ENCODE measurements at regions not wholly inside any gene's neighbourhood (a gene's known extent, or its start where the extent isn't known, plus 50 kb on each side); places are given as distances from the start of the nearest gene placed in this dataset.
A peak's percentile ranks its signal among the peaks of the same experiment; 100 is the strongest.

DNA sequence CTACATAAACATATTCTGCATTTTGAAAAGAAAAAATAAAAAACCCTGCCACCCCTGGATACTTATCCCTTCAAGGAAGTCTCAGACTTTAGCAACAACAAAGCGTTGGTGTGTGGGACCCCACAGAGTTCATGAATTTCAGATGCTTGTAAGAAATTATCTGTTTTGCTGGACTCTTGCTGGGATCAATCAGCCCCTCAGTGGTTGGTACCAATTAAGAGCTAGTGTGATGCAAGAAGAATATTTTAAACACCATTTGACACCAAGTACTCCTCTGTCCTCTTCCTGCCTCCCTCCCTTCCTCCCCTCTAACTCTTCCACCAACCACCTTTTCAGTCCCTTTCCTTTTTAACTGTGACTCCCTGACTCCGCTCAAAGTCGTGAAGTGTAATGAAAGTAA, 51.5 kb downstream of the SST start:
- Histone ChIP-seq H3K27me3 (ENCODE audit: control insufficient read depth, insufficient read depth, low read length) (no peaks in the 10 kb centered on the region), H3K4me3 (ENCODE audit: low read depth, low read length) (no peak overlapping the region), H3K4me2 (ENCODE audit: low read length) (no peak overlapping the region), H3K36me3 (ENCODE audit: control insufficient read depth, insufficient read depth, low read length) (no peaks in the 10 kb centered on the region), H3K27ac (no peak overlapping the region), H2AFZ (no peak overlapping the region), H3K9ac (no peak overlapping the region), H3K4me1 (no peaks in the 10 kb centered on the region), H3K9me3 (ENCODE audit: control insufficient read depth, low read length) (no peaks in the 10 kb centered on the region), H3K79me2 (no peaks in the 10 kb centered on the region)
- TF ChIP-seq, protein P1, sequence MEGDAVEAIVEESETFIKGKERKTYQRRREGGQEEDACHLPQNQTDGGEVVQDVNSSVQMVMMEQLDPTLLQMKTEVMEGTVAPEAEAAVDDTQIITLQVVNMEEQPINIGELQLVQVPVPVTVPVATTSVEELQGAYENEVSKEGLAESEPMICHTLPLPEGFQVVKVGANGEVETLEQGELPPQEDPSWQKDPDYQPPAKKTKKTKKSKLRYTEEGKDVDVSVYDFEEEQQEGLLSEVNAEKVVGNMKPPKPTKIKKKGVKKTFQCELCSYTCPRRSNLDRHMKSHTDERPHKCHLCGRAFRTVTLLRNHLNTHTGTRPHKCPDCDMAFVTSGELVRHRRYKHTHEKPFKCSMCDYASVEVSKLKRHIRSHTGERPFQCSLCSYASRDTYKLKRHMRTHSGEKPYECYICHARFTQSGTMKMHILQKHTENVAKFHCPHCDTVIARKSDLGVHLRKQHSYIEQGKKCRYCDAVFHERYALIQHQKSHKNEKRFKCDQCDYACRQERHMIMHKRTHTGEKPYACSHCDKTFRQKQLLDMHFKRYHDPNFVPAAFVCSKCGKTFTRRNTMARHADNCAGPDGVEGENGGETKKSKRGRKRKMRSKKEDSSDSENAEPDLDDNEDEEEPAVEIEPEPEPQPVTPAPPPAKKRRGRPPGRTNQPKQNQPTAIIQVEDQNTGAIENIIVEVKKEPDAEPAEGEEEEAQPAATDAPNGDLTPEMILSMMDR (IDR thresholded peaks at IDR 0.05), result no peak

DNA sequence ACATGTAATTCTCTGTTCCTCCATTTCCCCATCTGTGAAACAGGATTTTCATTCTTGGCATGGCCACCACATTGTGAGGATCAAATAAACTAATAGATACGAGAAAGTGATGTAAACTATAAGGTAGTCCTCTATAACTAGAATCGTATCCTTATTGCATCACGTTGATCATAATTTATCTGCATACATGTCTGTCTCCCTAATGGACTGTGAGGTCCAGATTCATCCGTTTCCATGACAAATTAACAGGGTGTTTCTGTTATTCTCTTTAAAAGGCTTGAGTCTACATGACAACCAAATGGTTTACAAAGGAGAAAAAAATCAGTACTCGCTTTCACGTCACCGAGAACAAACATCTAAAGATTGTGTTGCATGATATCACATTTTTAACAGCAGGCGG, 53.0 kb downstream of the SST start:
- Histone ChIP-seq H3K9me3 (ENCODE audit: control insufficient read depth, low read length) (no peaks in the 10 kb centered on the region), H3K4me3 (ENCODE audit: low read depth, low read length) (no peak overlapping the region), H3K27ac (no peak overlapping the region), H3K4me2 (ENCODE audit: low read length) (no peak overlapping the region), H3K27me3 (ENCODE audit: control insufficient read depth, insufficient read depth, low read length) (no peaks in the 10 kb centered on the region), H3K9ac (no peak overlapping the region), H3K4me1 (no peaks in the 10 kb centered on the region), H3K36me3 (ENCODE audit: control insufficient read depth, insufficient read depth, low read length) (no peaks in the 10 kb centered on the region), H3K79me2 (no peaks in the 10 kb centered on the region), H2AFZ (no peak overlapping the region)
- TF ChIP-seq, protein P1 (IDR thresholded peaks at IDR 0.05), result no peak

DNA sequence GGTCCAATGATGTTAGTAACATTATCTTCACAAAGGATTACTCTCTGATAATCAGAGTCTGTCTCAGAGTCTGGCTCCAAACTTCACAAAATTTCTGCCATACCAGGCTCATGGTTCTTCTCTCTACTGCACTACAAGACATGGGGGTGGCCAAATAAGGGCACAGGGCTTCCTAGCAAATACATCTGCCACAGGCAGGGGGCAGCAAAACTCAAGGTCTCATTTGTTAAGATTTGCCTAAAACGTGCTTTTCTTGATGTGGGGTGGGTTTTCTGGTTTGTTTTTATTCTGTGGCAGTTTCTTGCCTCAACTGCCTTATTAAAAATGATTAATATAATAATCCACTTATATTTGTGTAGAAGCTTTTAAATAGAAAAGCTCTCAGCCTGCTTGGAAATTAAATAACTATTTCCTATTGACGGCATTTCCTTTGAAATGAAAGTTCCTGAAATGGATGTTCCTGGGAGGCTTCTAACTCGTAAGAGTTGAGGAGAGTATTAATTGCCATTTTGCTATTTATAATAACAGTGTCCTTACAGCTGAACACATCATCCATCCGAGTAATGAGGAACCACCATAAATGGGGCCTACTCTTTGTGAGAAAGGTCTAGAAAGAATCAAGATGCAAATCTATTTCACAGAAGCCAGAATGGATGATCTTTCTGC, 53.8 kb downstream of the SST start:
- no peak overlapping the region for H3K4me3 ChIP-seq (ENCODE audit: low read depth, low read length)
- no peaks in the 10 kb centered on the region for H3K9me3 ChIP-seq (ENCODE audit: control insufficient read depth, low read length)
- no peak overlapping the region for H2AFZ ChIP-seq
- H3K36me3 ChIP-seq (ENCODE audit: control insufficient read depth, insufficient read depth, low read length), result no peaks in the 10 kb centered on the region
- TF ChIP-seq, protein P1 (IDR thresholded peaks at IDR 0.05), result peak; percentile 83
- no peaks in the 10 kb centered on the region for H3K4me1 ChIP-seq
- H3K79me2 ChIP-seq, result no peaks in the 10 kb centered on the region
- no peak overlapping the region for H3K9ac ChIP-seq
- H3K4me2 ChIP-seq (ENCODE audit: low read length), result no peak overlapping the region
- no peaks in the 10 kb centered on the region for H3K27me3 ChIP-seq (ENCODE audit: control insufficient read depth, insufficient read depth, low read length)
- no peak overlapping the region for H3K27ac ChIP-seq

DNA sequence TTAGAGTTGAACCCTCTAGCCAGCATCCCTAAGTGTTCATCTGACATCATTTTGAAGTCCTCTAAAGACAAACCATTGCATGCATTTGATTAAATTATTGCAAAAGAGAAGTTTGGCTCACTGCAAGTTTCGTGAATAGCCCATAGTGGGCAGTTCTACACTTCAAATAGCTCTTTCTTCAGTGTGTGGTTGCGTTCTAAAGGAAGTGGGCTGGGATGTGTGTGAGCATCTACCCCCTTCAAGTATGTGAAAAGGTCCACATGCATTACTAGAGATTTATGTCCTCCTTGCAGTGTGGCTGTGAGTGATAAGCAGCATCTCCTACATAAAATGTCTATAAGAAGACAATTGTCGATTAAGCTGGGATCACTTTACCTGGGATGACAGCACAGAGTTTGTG, 54.6 kb downstream of the SST start:
- Histone ChIP-seq H3K27ac (no peak overlapping the region), H3K4me3 (ENCODE audit: low read depth, low read length) (no peak overlapping the region), H3K9ac (no peak overlapping the region), H3K36me3 (ENCODE audit: control insufficient read depth, insufficient read depth, low read length) (no peaks in the 10 kb centered on the region), H3K4me1 (no peaks in the 10 kb centered on the region), H3K4me2 (ENCODE audit: low read length) (no peak overlapping the region), H3K79me2 (no peaks in the 10 kb centered on the region), H3K9me3 (ENCODE audit: control insufficient read depth, low read length) (no peaks in the 10 kb centered on the region), H3K27me3 (ENCODE audit: control insufficient read depth, insufficient read depth, low read length) (no peaks in the 10 kb centered on the region), H2AFZ (no peak overlapping the region)
- TF ChIP-seq, protein P1 (IDR thresholded peaks at IDR 0.05), result no peak

DNA sequence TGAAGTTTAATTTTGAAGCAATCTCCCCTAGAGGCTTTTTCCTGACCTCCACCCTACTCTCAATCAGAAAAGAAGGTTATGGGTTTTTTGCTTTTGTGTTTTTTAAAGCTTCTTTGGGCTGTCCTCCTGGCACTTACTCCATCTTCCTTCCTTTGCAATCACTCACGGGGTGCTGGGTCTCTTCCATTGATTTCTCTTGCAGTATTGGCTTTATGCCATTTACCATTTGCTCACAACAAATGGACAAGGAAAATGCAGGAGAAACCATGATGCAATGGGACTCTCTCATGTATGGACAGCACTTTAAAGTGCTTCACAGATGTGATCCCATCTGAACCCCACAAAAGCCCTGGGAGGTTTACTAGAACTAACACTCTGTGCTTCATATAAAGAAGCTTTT, 57.5 kb downstream of the SST start:
- H3K4me1 ChIP-seq, result no peaks in the 10 kb centered on the region
- TF ChIP-seq, protein P1 (IDR thresholded peaks at IDR 0.05), result no peak

More for the DNA sequence above, 57.5 kb downstream of the SST start:
- no peak overlapping the region for H3K4me3 ChIP-seq (ENCODE audit: low read depth, low read length)
- no peaks in the 10 kb centered on the region for H3K79me2 ChIP-seq
- no peak overlapping the region for H2AFZ ChIP-seq
- no peak overlapping the region for H3K27ac ChIP-seq
- no peaks in the 10 kb centered on the region for H3K9me3 ChIP-seq (ENCODE audit: control insufficient read depth, low read length)
- no peak overlapping the region for H3K4me2 ChIP-seq (ENCODE audit: low read length)
- H3K36me3 ChIP-seq (ENCODE audit: control insufficient read depth, insufficient read depth, low read length), result no peaks in the 10 kb centered on the region
- H3K9ac ChIP-seq, result no peak overlapping the region
- H3K27me3 ChIP-seq (ENCODE audit: control insufficient read depth, insufficient read depth, low read length), result no peaks in the 10 kb centered on the region
